Type B pancreatic cell (in vitro differentiated cells): ENCODE measurements at regions not wholly inside any gene's neighbourhood (a gene's known extent, or its start where the extent isn't known, plus 50 kb on each side); places are given as distances from the start of the nearest gene placed in this dataset.

Source experiments
- DNase-seq: peaks from one replicate; pipeline ENCODE4 v3.0.0; 2021; ENCODE audit warnings: mixed read lengths; ENCODE audit not compliant: unreplicated experiment; ENCODE audit errors: extremely low spot score
- H3K27ac Mint-ChIP-seq: 2 replicates; pipeline ENCODE4 v1.8.0; 2021; ENCODE audit warnings: mild to moderate bottlenecking, mixed read lengths
- H3K27me3 Mint-ChIP-seq: 2 replicates; pipeline ENCODE4 v1.8.0; 2021; ENCODE audit warnings: mixed read lengths
- H3K36me3 Mint-ChIP-seq: 2 replicates; pipeline ENCODE4 v1.8.0; 2021; ENCODE audit warnings: mixed read lengths
- H3K4me1 Mint-ChIP-seq: one replicate; pipeline ENCODE4 v1.8.0; 2021; ENCODE audit warnings: mixed read lengths; ENCODE audit not compliant: unreplicated experiment
- H3K4me3 Mint-ChIP-seq: 2 replicates; pipeline ENCODE4 v1.8.0; 2021; ENCODE audit warnings: mild to moderate bottlenecking, mixed read lengths
- H3K9me3 Mint-ChIP-seq: 2 replicates; pipeline ENCODE4 v1.8.0; 2021; ENCODE audit warnings: mixed read lengths
- CTCF ChIP-seq: fragments of 200-600 bp; sonication (generic); conservative IDR thresholded peaks from 2 replicates; pipeline ENCODE4 v1.5.0; 2021; ENCODE audit warnings: antibody characterized with exemption, mild to moderate bottlenecking

DNA sequence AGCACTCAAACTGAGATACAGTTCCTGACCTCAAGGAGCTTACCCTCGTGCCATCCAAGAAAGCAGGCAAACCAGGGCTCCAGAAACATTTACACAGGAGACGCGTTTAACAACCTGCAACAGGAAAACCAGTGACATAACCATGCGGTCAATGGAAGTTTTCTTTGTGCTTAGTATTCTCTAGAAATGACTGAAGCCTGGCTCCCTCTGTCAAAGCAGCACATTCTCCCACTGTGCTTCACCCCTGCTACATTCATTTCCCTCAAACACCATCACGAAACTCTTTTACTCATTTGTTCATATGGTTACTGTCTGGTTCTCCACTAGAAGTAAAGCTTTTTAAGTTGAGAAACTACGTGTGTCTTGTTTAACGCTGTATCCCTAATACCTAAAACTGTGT lies 161.3 kb upstream of the CCND2 start:
- Mint-ChIP-seq H3K4me3 (no peak overlapping the region), H3K36me3 (peaks cover 4% of the 10 kb centered on the region), H3K27me3 (peaks cover 42% of the 10 kb centered on the region), H3K27ac (peak overlapping the region; percentile 51), H3K4me1 (peaks cover 4% of the 10 kb centered on the region), H3K9me3 (peaks cover 4% of the 10 kb centered on the region)
- DNase-seq: no peak
- TF ChIP-seq CTCF: no peak

GRCh38 chr12:4111010-4111409 lies 162.6 kb upstream of the CCND2 start:
- TF ChIP-seq CTCF: no peak
- no peak for DNase-seq
- no peak overlapping the region for H3K27ac Mint-ChIP-seq
- H3K36me3 Mint-ChIP-seq: peaks cover 4% of the 10 kb centered on the region
- H3K9me3 Mint-ChIP-seq: peaks cover 5% of the 10 kb centered on the region
- H3K4me3 Mint-ChIP-seq: no peak overlapping the region
- peaks cover 4% of the 10 kb centered on the region for H3K4me1 Mint-ChIP-seq
- H3K27me3 Mint-ChIP-seq: peaks cover 47% of the 10 kb centered on the region

DNA sequence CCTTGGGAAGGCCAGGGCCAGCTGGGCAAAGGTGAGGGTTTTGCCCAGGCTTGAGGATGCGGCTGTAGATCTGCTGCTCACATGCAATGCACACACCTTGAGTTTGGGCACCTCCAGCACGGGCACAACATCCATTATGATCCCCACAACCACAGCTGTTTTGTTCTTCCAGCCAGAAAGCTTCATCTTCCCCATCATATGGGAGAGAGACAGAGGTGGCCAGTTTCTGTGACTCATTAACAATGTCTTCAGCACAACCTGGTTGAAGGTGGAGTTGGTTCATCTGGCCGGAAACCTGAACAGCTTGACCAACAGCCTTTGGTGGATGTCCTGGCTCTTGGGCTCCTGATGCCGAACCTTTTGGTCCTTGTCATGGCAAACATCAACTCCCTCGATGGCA lies 163.7 kb upstream of the CCND2 start:
- DNase-seq: no peak
- Mint-ChIP-seq H3K27me3 (peaks cover 39% of the 10 kb centered on the region), H3K36me3 (peaks cover 4% of the 10 kb centered on the region), H3K9me3 (peaks cover 5% of the 10 kb centered on the region), H3K4me1 (no peaks in the 10 kb centered on the region), H3K27ac (no peak overlapping the region), H3K4me3 (no peak overlapping the region)
- TF ChIP-seq CTCF: no peak

GRCh38 chr12:4108803-4109345 lies 164.7 kb upstream of the CCND2 start:
- no peak for TF ChIP-seq CTCF
- DNase-seq: no peak
- Mint-ChIP-seq H3K36me3 (peaks cover 4% of the 10 kb centered on the region), H3K4me1 (no peaks in the 10 kb centered on the region), H3K27me3 (peaks cover 38% of the 10 kb centered on the region), H3K27ac (no peak overlapping the region), H3K9me3 (peaks cover 5% of the 10 kb centered on the region), H3K4me3 (no peak overlapping the region)

GRCh38 chr12:4107911-4108697 lies 165.5 kb upstream of the CCND2 start:
- Mint-ChIP-seq H3K9me3 (peaks cover 5% of the 10 kb centered on the region), H3K27me3 (peaks cover 38% of the 10 kb centered on the region), H3K36me3 (peaks cover 7% of the 10 kb centered on the region), H3K27ac (no peak overlapping the region), H3K4me3 (no peak overlapping the region), H3K4me1 (no peaks in the 10 kb centered on the region)
- no peak for DNase-seq
- TF ChIP-seq CTCF: no peak
